Lung (tissue), 11 donors: ENCODE measurements at regions not wholly inside any gene's neighbourhood (a gene's known extent, or its start where the extent isn't known, plus 50 kb on each side); places are given as distances from the start of the nearest gene placed in this dataset.

ENCODE experiments used
- ATAC-seq: fragments of 200-7000 bp; cut with Tn5 transposase; one replicate; pipeline ENCODE4 v1.9.1; 2020; ENCODE audit warnings: moderate number of reproducible peaks; ENCODE audit not compliant: insufficient read depth, low FRiP score
- DNase-seq, 3 donors: peaks; one replicate each; pipeline ENCODE4 v3.0.0-alpha.2; 2013 to 2017
- H3K27ac ChIP-seq, 2 donors: one replicate each; pipeline ENCODE4 v1.5.1; 2013; ENCODE audit warnings: mild to moderate bottlenecking in 2 of 2, moderate library complexity in 2 of 2, control low read depth in 1 of 2, inconsistent platforms in 1 of 2, low read depth in 1 of 2, low read length in 1 of 2
- H3K27me3 ChIP-seq, 3 donors: one replicate each; pipeline ENCODE4 v1.5.1; 2013; ENCODE audit warnings: low read length in 2 of 3; ENCODE audit not compliant: control insufficient read depth in 3 of 3, insufficient read depth in 3 of 3
- H3K36me3 ChIP-seq, 4 donors: one replicate each; pipeline ENCODE4 v1.5.1; 2013; ENCODE audit warnings: low read length in 4 of 4, mild to moderate bottlenecking in 1 of 4, moderate library complexity in 1 of 4; ENCODE audit not compliant: control insufficient read depth in 4 of 4, insufficient read depth in 4 of 4
- H3K4me1 ChIP-seq, 5 donors: one replicate each; pipeline ENCODE4 v1.5.1; 2013; ENCODE audit warnings: low read length in 5 of 5, mild to moderate bottlenecking in 2 of 5, moderate library complexity in 1 of 5; ENCODE audit not compliant: control insufficient read depth in 5 of 5, insufficient read depth in 5 of 5
- H3K4me3 ChIP-seq: one replicate; pipeline ENCODE4 v1.5.1; 2013; ENCODE audit warnings: mild to moderate bottlenecking, control low read depth, moderate library complexity
- H3K9ac ChIP-seq, 2 donors: one replicate each; pipeline ENCODE4 v1.5.1; 2013; ENCODE audit warnings: low read length in 2 of 2, control low read depth in 1 of 2; ENCODE audit not compliant: insufficient read depth in 1 of 2
- H3K9me3 ChIP-seq, 4 donors: one replicate each; pipeline ENCODE4 v1.5.1; 2013; ENCODE audit warnings: low read length in 3 of 4, mild to moderate bottlenecking in 1 of 4, moderate library complexity in 1 of 4; ENCODE audit not compliant: control insufficient read depth in 4 of 4, insufficient read depth in 3 of 4
- CTCF ChIP-seq: IDR thresholded peaks from 2 replicates; pipeline ENCODE4 v1.5.1; 2012; ENCODE audit warnings: mild to moderate bottlenecking; ENCODE audit errors: control extremely low read depth, extremely low read depth
- WGBS, 2 donors: extraction: QIAGEN DNeasy Blood & Tissue Kit; methylation state at CpG; one replicate each; pipeline ENCODE4 v1.1.7; 2013; 5-methylcytosine and 5-hydroxymethylcytosine counted together
- donor health status: control.
- donor health status: control.
- donor health status: Bipolar disorder and iron deficiency.
- donor health status: healthy.
- donor health status: DM: yes; HTN: yes; CAD: no.

- TF ChIP-seq CTCF, result no peak
- Histone ChIP-seq H3K27ac (no peak overlapping the region), H3K36me3 (no peaks in the 10 kb centered on the region), H3K27me3 (no peaks in the 10 kb centered on the region), H3K9me3 (no peaks in the 10 kb centered on the region), H3K4me3 (no peak overlapping the region), H3K9ac (no peak overlapping the region), H3K4me1 (peaks cover 0 to 12% (median 4%) of the 10 kb centered on the region in 5 donors)
- DNase-seq (no peak), ATAC-seq (no peak)
- WGBS, 2 donors, result 96 to 99% methylated on average over 1 of the region's 1 CpG
These were observed 145.8 kb upstream of the AKIRIN2 start for GRCh38 chr6:87847830-87848210.

- Histone ChIP-seq H3K27ac (no peak overlapping the region), H3K4me3 (no peak overlapping the region), H3K4me1 (peaks cover 0 to 11% (median 4%) of the 10 kb centered on the region in 5 donors), H3K9me3 (no peaks in the 10 kb centered on the region), H3K36me3 (no peaks in the 10 kb centered on the region), H3K9ac (no peak overlapping the region), H3K27me3 (no peaks in the 10 kb centered on the region)
- ATAC-seq (no peak), DNase-seq (no peak)
- no peak for TF ChIP-seq CTCF
- WGBS, 2 donors, result 89 to 92% methylated on average over 6 of the region's 6 CpGs
These were observed 145.2 kb upstream of the AKIRIN2 start for GRCh38 chr6:87847135-87847829.

GRCh38 chr6:87846434-87846833 is 144.4 kb upstream of the AKIRIN2 start:
- DNase-seq (no peak), ATAC-seq (no peak)
- Histone ChIP-seq H3K27me3 (no peaks in the 10 kb centered on the region), H3K36me3 (no peaks in the 10 kb centered on the region), H3K27ac (no peak overlapping the region), H3K9ac (no peak overlapping the region), H3K4me1 (peaks cover 0 to 7% (median 4%) of the 10 kb centered on the region in 5 donors), H3K4me3 (no peak overlapping the region), H3K9me3 (no peaks in the 10 kb centered on the region)
- TF ChIP-seq CTCF, result no peak

- WGBS, 2 donors, result 90 to 96% methylated on average over 6 of the region's 6 CpGs
- Histone ChIP-seq H3K9me3 (peaks cover 0 to 2% (median 0%) of the 10 kb centered on the region in 4 donors), H3K4me1 (no peaks in the 10 kb centered on the region), H3K36me3 (no peaks in the 10 kb centered on the region), H3K27ac (no peak overlapping the region), H3K9ac (no peak overlapping the region), H3K4me3 (no peak overlapping the region), H3K27me3 (no peaks in the 10 kb centered on the region)
- ATAC-seq (no peak), DNase-seq (no peak)
- no peak for TF ChIP-seq CTCF
These were observed 138.3 kb upstream of the AKIRIN2 start for GRCh38 chr6:87840324-87840723.
